Natural killer cell (primary cell): ENCODE measurements at regions not wholly inside any gene's neighbourhood (a gene's known extent, or its start where the extent isn't known, plus 50 kb on each side); places are given as distances from the start of the nearest gene placed in this dataset.
A peak's percentile ranks its signal among the peaks of the same experiment; 100 is the strongest.

Experiments
- ATAC-seq, 3 donors: fragments of 150-1000 bp in 2 of 3; fragments of 200-7000 bp in 1 of 3; cut with Tn5 transposase; 1 replicate in 1 of 3; 2 replicates in 2 of 3; pipeline ENCODE4 v1.10.0; 2021; ENCODE audit warnings: mild to moderate bottlenecking in 2 of 3, moderate library complexity in 2 of 3
- DNase-seq, 2 donors: peaks; one replicate each; pipeline versions ENCODE4 v3.0.0 to v3.0.0-alpha.2; 2013 to 2021; ENCODE audit warnings: mixed read lengths in 1 of 2
- H3K27ac ChIP-seq: one replicate; pipeline ENCODE4 v1.5.1; 2013; ENCODE audit warnings: mild to moderate bottlenecking, low read length
- H3K27me3 ChIP-seq: one replicate; pipeline ENCODE4 v1.6.1; 2013; ENCODE audit warnings: low read length; ENCODE audit not compliant: control insufficient read depth, insufficient read depth
- H3K36me3 ChIP-seq: one replicate; pipeline ENCODE4 v1.6.1; 2013; ENCODE audit warnings: low read length; ENCODE audit not compliant: control insufficient read depth, insufficient read depth
- H3K4me1 ChIP-seq: one replicate; pipeline ENCODE4 v1.6.1; 2013; ENCODE audit warnings: low read length; ENCODE audit not compliant: control insufficient read depth, insufficient read depth
- H3K4me3 ChIP-seq: one replicate; pipeline ENCODE4 v1.5.1; 2013; ENCODE audit warnings: low read length
- H3K9me3 ChIP-seq: one replicate; pipeline ENCODE4 v1.6.1; 2013; ENCODE audit warnings: low read length; ENCODE audit not compliant: control insufficient read depth, insufficient read depth
- H3K27ac Mint-ChIP-seq, 2 donors: one replicate each; pipeline ENCODE4 v1.8.0; 2022; ENCODE audit warnings: mild to moderate bottlenecking in 2 of 2, mixed read lengths in 2 of 2, moderate library complexity in 1 of 2
- H3K27me3 Mint-ChIP-seq, 2 donors: one replicate each; pipeline ENCODE4 v1.8.0; 2022; ENCODE audit warnings: low read depth in 2 of 2, mixed read lengths in 2 of 2
- H3K36me3 Mint-ChIP-seq: one replicate; pipeline ENCODE4 v1.8.0; 2022; ENCODE audit warnings: mixed read lengths
- H3K4me1 Mint-ChIP-seq, 2 donors: one replicate each; pipeline ENCODE4 v1.8.0; 2022; ENCODE audit warnings: mixed read lengths in 2 of 2
- H3K4me3 Mint-ChIP-seq: one replicate; pipeline ENCODE4 v1.8.0; 2022; ENCODE audit warnings: mild to moderate bottlenecking, moderate library complexity, mixed read lengths
- H3K9me3 Mint-ChIP-seq, 2 donors: one replicate each; pipeline ENCODE4 v1.8.0; 2022; ENCODE audit warnings: mixed read lengths in 2 of 2
- CTCF ChIP-seq: fragments of 200-600 bp; IDR thresholded peaks from one replicate; pipeline ENCODE4 v1.8.0; 2022; ENCODE audit warnings: antibody characterized with exemption
- WGBS: methylation state at CpG from one replicate; pipeline ENCODE4 v1.1.7; 2013; ENCODE audit warnings: missing lambda C conversion rate; ENCODE audit not compliant: insufficient coverage; 5-methylcytosine and 5-hydroxymethylcytosine counted together
- intact Hi-C: fragments of 100-400 bp; cut with micrococcal nuclease; formaldehyde crosslinking; loops from one replicate; pipeline ENCODE4 v1.14.2; 2022

- no peaks in the 10 kb centered on the region for H3K9me3 Mint-ChIP-seq
- Histone ChIP-seq H3K36me3 (no peaks in the 10 kb centered on the region), H3K27ac (no peak overlapping the region), H3K4me1 (no peaks in the 10 kb centered on the region), H3K4me3 (no peak overlapping the region), H3K9me3 (no peaks in the 10 kb centered on the region), H3K27me3 (no peaks in the 10 kb centered on the region)
- intact Hi-C loops, result no loop called here
- TF ChIP-seq CTCF, result no peak
- no peak overlapping the region for H3K27ac Mint-ChIP-seq
- no peak for ATAC-seq
- peaks cover 0 to 7% of the 10 kb centered on the region in 2 donors for H3K27me3 Mint-ChIP-seq
- H3K36me3 Mint-ChIP-seq, result no peaks in the 10 kb centered on the region
- WGBS, result 86% methylated on average over 3 of the region's 3 CpGs
- H3K4me3 Mint-ChIP-seq, result no peak overlapping the region
- DNase-seq, result no peak
- peaks cover 11% of the 10 kb centered on the region in 2 donors for H3K4me1 Mint-ChIP-seq
Measured at GRCh38 chr3:153618176-153618575, 456.1 kb downstream of the RAP2B start.

- ATAC-seq, result no peak
- no peaks in the 10 kb centered on the region for H3K27me3 ChIP-seq
- Mint-ChIP-seq H3K9me3 (no peaks in the 10 kb centered on the region), H3K4me3 (no peak overlapping the region), H3K36me3 (no peaks in the 10 kb centered on the region), H3K4me1 (peaks cover 11% of the 10 kb centered on the region in 2 donors), H3K27ac (no peak overlapping the region), H3K27me3 (peaks cover 2 to 7% of the 10 kb centered on the region in 2 donors)
- no peaks in the 10 kb centered on the region for H3K4me1 ChIP-seq
- no peak overlapping the region for H3K4me3 ChIP-seq
- H3K36me3 ChIP-seq, result no peaks in the 10 kb centered on the region
- intact Hi-C loops, result no loop called here
- no peak overlapping the region for H3K27ac ChIP-seq
- TF ChIP-seq CTCF, result no peak
- H3K9me3 ChIP-seq, result no peaks in the 10 kb centered on the region
- 93% methylated on average over 1 of the region's 2 CpGs for WGBS
- no peak for DNase-seq
Measured at GRCh38 chr3:153619268-153619667, 457.2 kb downstream of the RAP2B start.

- DNase-seq (peak in 1 of 2 donors; percentile 50), ATAC-seq (no peak)
- H3K27ac ChIP-seq, result no peak overlapping the region
- peaks cover 11% of the 10 kb centered on the region in 2 donors for H3K4me1 Mint-ChIP-seq
- H3K4me3 ChIP-seq, result no peak overlapping the region
- peaks cover 3% of the 10 kb centered on the region for H3K27me3 ChIP-seq
- no peak overlapping the region for H3K4me3 Mint-ChIP-seq
- peaks cover 5 to 7% of the 10 kb centered on the region in 2 donors for H3K27me3 Mint-ChIP-seq
- no peaks in the 10 kb centered on the region for H3K4me1 ChIP-seq
- no peaks in the 10 kb centered on the region for H3K9me3 ChIP-seq
- no peaks in the 10 kb centered on the region for H3K36me3 Mint-ChIP-seq
- H3K9me3 Mint-ChIP-seq, result no peaks in the 10 kb centered on the region
- H3K36me3 ChIP-seq, result no peaks in the 10 kb centered on the region
- H3K27ac Mint-ChIP-seq, result no peak overlapping the region
- intact Hi-C loops, result no loop called here
- no CpG with 5 or more reads among the region's 2 CpGs for WGBS
- TF ChIP-seq CTCF, result no peak
Measured at GRCh38 chr3:153621953-153622352, 459.9 kb downstream of the RAP2B start.

GRCh38 chr3:153623834-153624233, 461.8 kb downstream of the RAP2B start:
- no peak for TF ChIP-seq CTCF
- no peaks in the 10 kb centered on the region for H3K4me1 ChIP-seq
- H3K27me3 ChIP-seq, result peaks cover 3% of the 10 kb centered on the region
- H3K27ac Mint-ChIP-seq, result no peak overlapping the region
- no peaks in the 10 kb centered on the region for H3K36me3 ChIP-seq
- no peak overlapping the region for H3K4me3 ChIP-seq
- no peak overlapping the region for H3K4me3 Mint-ChIP-seq
- no peaks in the 10 kb centered on the region for H3K36me3 Mint-ChIP-seq
- whole genome bisulfite sequencing, result 85% methylated on average over 1 of the region's 1 CpG
- DNase-seq (no peak), ATAC-seq (no peak)
- H3K9me3 ChIP-seq, result no peaks in the 10 kb centered on the region
- H3K27ac ChIP-seq, result no peak overlapping the region
- intact Hi-C loops, result no loop called here
- peaks cover 5 to 7% of the 10 kb centered on the region in 2 donors for H3K27me3 Mint-ChIP-seq
- H3K9me3 Mint-ChIP-seq, result no peaks in the 10 kb centered on the region
- peaks cover 15% of the 10 kb centered on the region in 2 donors for H3K4me1 Mint-ChIP-seq
